OCI-LY7 (cell line): ENCODE measurements at regions not wholly inside any gene's neighbourhood (a gene's known extent, or its start where the extent isn't known, plus 50 kb on each side); places are given as distances from the start of the nearest gene placed in this dataset.

Experiments
- EZH2phosphoT487 ChIP-seq: fragments of 200-600 bp; sonication (generic); IDR thresholded peaks from 2 replicates; pipeline ENCODE4 v1.6.1; 2018; ENCODE audit warnings: low read depth, borderline replicate concordance, mild to moderate bottlenecking, mixed run types, antibody characterized with exemption, low read length, moderate library complexity, mixed read lengths
- TF ChIP-seq, protein P1 (sequence below): fragments of 200-600 bp; sonication (generic); conservative IDR thresholded peaks from 2 replicates; pipeline ENCODE4 v1.5.1; 2014; ENCODE audit warnings: mild to moderate bottlenecking, antibody characterized with exemption, low read length, moderate library complexity, mixed read lengths

DNA sequence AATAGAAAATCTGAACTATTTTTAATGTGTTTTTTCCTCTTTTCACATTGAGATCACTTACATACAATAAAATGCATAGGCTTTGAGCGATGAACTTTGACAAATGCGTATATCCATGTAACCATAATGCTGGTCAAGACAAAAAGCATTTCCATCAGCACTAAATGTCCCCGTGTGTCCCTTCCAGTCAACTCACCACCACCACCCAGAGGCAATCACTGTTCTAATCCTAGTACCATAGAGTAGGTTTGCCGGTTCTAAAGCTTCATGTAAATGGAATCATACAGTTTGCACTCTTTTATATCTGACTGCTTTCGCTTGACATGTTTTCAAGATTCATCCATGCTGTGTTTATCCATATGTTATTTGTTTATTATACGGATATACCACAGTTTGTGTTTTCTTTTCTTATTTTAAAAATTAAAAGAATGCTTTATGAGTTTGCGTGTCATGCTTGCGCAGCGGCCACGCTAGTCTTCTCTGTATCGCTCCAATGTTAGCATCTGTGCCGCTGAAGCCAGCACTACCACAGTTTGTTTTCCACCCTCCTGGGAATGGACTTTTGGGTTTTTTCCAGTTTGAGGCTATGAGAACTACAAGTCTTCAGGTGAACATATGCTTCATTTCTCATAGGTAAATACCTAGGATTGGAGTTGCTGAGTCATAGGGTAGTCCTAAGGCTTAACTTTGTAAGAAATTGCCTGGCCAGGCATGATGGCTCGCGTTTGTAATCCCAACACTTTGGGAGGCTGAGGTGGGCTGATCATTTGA lies 197.5 kb upstream of the CHAC2 start:
- TF ChIP-seq, protein P1, sequence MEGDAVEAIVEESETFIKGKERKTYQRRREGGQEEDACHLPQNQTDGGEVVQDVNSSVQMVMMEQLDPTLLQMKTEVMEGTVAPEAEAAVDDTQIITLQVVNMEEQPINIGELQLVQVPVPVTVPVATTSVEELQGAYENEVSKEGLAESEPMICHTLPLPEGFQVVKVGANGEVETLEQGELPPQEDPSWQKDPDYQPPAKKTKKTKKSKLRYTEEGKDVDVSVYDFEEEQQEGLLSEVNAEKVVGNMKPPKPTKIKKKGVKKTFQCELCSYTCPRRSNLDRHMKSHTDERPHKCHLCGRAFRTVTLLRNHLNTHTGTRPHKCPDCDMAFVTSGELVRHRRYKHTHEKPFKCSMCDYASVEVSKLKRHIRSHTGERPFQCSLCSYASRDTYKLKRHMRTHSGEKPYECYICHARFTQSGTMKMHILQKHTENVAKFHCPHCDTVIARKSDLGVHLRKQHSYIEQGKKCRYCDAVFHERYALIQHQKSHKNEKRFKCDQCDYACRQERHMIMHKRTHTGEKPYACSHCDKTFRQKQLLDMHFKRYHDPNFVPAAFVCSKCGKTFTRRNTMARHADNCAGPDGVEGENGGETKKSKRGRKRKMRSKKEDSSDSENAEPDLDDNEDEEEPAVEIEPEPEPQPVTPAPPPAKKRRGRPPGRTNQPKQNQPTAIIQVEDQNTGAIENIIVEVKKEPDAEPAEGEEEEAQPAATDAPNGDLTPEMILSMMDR = no peak
- no peak for TF ChIP-seq EZH2phosphoT487
